IPS-18a (cell line): ENCODE measurements at regions not wholly inside any gene's neighbourhood (a gene's known extent, or its start where the extent isn't known, plus 50 kb on each side); places are given as distances from the start of the nearest gene placed in this dataset.
"Not testable (repeated sequence)": the region's sequence is repeated elsewhere in the genome, so short reads cannot be mapped to it uniquely, and the experiment has no call there.

Experiments
- H3K27ac ChIP-seq: one replicate; pipeline ENCODE4 v1.5.1; 2013; ENCODE audit warnings: low read length
- H3K27me3 ChIP-seq: one replicate; pipeline ENCODE4 v1.6.1; 2013; ENCODE audit warnings: mild to moderate bottlenecking, low read length; ENCODE audit not compliant: control insufficient read depth, insufficient read depth
- H3K36me3 ChIP-seq: one replicate; pipeline ENCODE4 v1.6.1; 2013; ENCODE audit warnings: low read depth, low read length; ENCODE audit not compliant: control insufficient read depth
- H3K4me1 ChIP-seq: one replicate; pipeline ENCODE4 v1.6.1; 2013; ENCODE audit warnings: low read depth, low read length; ENCODE audit not compliant: control insufficient read depth
- H3K4me3 ChIP-seq: one replicate; pipeline ENCODE4 v1.5.1; 2013; ENCODE audit warnings: low read length
- H3K9ac ChIP-seq: one replicate; pipeline ENCODE4 v1.6.1; 2013; ENCODE audit warnings: mild to moderate bottlenecking, low read length, moderate library complexity
- H3K9me3 ChIP-seq: one replicate; pipeline ENCODE4 v1.6.1; 2013; ENCODE audit warnings: low read depth, low read length; ENCODE audit not compliant: control insufficient read depth

GRCh38 chr12:83514372-83514771 is 827.7 kb downstream of the TMTC2 start:
- no peaks in the 10 kb centered on the region for H3K27me3 ChIP-seq
- H3K36me3 ChIP-seq, result no peaks in the 10 kb centered on the region
- no peak overlapping the region for H3K27ac ChIP-seq
- H3K4me3 ChIP-seq, result no peak overlapping the region
- no peak overlapping the region for H3K9ac ChIP-seq
- H3K9me3 ChIP-seq, result no peaks in the 10 kb centered on the region
- no peaks in the 10 kb centered on the region for H3K4me1 ChIP-seq

GRCh38 chr12:83506841-83507240 is 820.1 kb downstream of the TMTC2 start:
- Histone ChIP-seq H3K27ac (no peak overlapping the region), H3K36me3 (no peaks in the 10 kb centered on the region), H3K4me1 (no peaks in the 10 kb centered on the region), H3K9me3 (no peaks in the 10 kb centered on the region), H3K4me3 (no peak overlapping the region), H3K9ac (no peak overlapping the region), H3K27me3 (no peaks in the 10 kb centered on the region)

- H3K9me3 ChIP-seq, result no peaks in the 10 kb centered on the region
- no peaks in the 10 kb centered on the region for H3K36me3 ChIP-seq
Measured at GRCh38 chr12:83505586-83505985, 818.9 kb downstream of the TMTC2 start.

GRCh38 chr12:83499894-83500293 is 813.2 kb downstream of the TMTC2 start:
- H3K9ac ChIP-seq, H3K4me3 ChIP-seq, H3K27me3 ChIP-seq, H3K27ac ChIP-seq, H3K4me1 ChIP-seq, H3K36me3 ChIP-seq, H3K9me3 ChIP-seq: not testable (repeated sequence)

More at GRCh38 chr12:83505586-83505985, 818.9 kb downstream of the TMTC2 start:
- H3K27me3 ChIP-seq, result no peaks in the 10 kb centered on the region
- no peak overlapping the region for H3K9ac ChIP-seq
- no peaks in the 10 kb centered on the region for H3K4me1 ChIP-seq
- H3K27ac ChIP-seq, result no peak overlapping the region
- no peak overlapping the region for H3K4me3 ChIP-seq

- Histone ChIP-seq H3K36me3 (no peaks in the 10 kb centered on the region), H3K27me3 (no peaks in the 10 kb centered on the region), H3K9ac (no peak overlapping the region), H3K9me3 (no peaks in the 10 kb centered on the region), H3K4me3 (no peak overlapping the region), H3K27ac (no peak overlapping the region), H3K4me1 (no peaks in the 10 kb centered on the region)
Measured at GRCh38 chr12:83477696-83478095, 791.0 kb downstream of the TMTC2 start.

- Histone ChIP-seq H3K9me3 (no peaks in the 10 kb centered on the region), H3K4me3 (no peak overlapping the region)
Measured at GRCh38 chr12:83476695-83477690, 790.3 kb downstream of the TMTC2 start.

GRCh38 chr12:83476006-83476405 is 789.3 kb downstream of the TMTC2 start:
- no peaks in the 10 kb centered on the region for H3K4me1 ChIP-seq

More at GRCh38 chr12:83476695-83477690, 790.3 kb downstream of the TMTC2 start:
- Histone ChIP-seq H3K36me3 (no peaks in the 10 kb centered on the region), H3K27me3 (no peaks in the 10 kb centered on the region), H3K27ac (no peak overlapping the region), H3K4me1 (no peaks in the 10 kb centered on the region), H3K9ac (no peak overlapping the region)

GRCh38 chr12:83474369-83474768 is 787.7 kb downstream of the TMTC2 start:
- Histone ChIP-seq H3K9me3 (no peaks in the 10 kb centered on the region), H3K4me3 (no peak overlapping the region), H3K9ac (no peak overlapping the region), H3K4me1 (no peaks in the 10 kb centered on the region), H3K36me3 (no peaks in the 10 kb centered on the region), H3K27ac (no peak overlapping the region), H3K27me3 (no peaks in the 10 kb centered on the region)

More at GRCh38 chr12:83476006-83476405, 789.3 kb downstream of the TMTC2 start:
- Histone ChIP-seq H3K4me3 (no peak overlapping the region), H3K9me3 (no peaks in the 10 kb centered on the region), H3K27me3 (no peaks in the 10 kb centered on the region), H3K36me3 (no peaks in the 10 kb centered on the region), H3K9ac (no peak overlapping the region), H3K27ac (no peak overlapping the region)

GRCh38 chr12:83473408-83474095 is 786.8 kb downstream of the TMTC2 start:
- Histone ChIP-seq H3K4me3 (no peak overlapping the region), H3K9me3 (no peaks in the 10 kb centered on the region), H3K4me1 (no peaks in the 10 kb centered on the region), H3K27me3 (no peaks in the 10 kb centered on the region), H3K9ac (no peak overlapping the region), H3K36me3 (no peaks in the 10 kb centered on the region), H3K27ac (no peak overlapping the region)

- H3K4me1 ChIP-seq, result no peaks in the 10 kb centered on the region
- H3K27me3 ChIP-seq, result no peaks in the 10 kb centered on the region
- no peaks in the 10 kb centered on the region for H3K9me3 ChIP-seq
- no peak overlapping the region for H3K27ac ChIP-seq
- H3K36me3 ChIP-seq, result no peaks in the 10 kb centered on the region
- H3K9ac ChIP-seq, result no peak overlapping the region
- H3K4me3 ChIP-seq, result no peak overlapping the region
Measured at GRCh38 chr12:83472772-83473171, 786.1 kb downstream of the TMTC2 start.

- H3K27ac ChIP-seq, result no peak overlapping the region
- H3K9me3 ChIP-seq, result no peaks in the 10 kb centered on the region
- H3K27me3 ChIP-seq, result no peaks in the 10 kb centered on the region
- H3K36me3 ChIP-seq, result no peaks in the 10 kb centered on the region
- H3K9ac ChIP-seq, result no peak overlapping the region
- H3K4me3 ChIP-seq, result no peak overlapping the region
- no peaks in the 10 kb centered on the region for H3K4me1 ChIP-seq
Measured at GRCh38 chr12:83472350-83472749, 785.6 kb downstream of the TMTC2 start.
